NCI-H2196 treated with DMSO at 0.1 percent for 48 hours (cell line): ENCODE measurements at regions not wholly inside any gene's neighbourhood (a gene's known extent, or its start where the extent isn't known, plus 50 kb on each side); places are given as distances from the start of the nearest gene placed in this dataset.
"Not testable (repeated sequence)": the region's sequence is repeated elsewhere in the genome, so short reads cannot be mapped to it uniquely, and the experiment has no call there.

ENCODE experiments used
- DNase-seq: peaks from one replicate; lab custom pipeline; 2025; ENCODE audit not compliant: unreplicated experiment; lab: John Stamatoyannopoulos, UW

- DNase-seq = no peak
Observed at GRCh38 chr12:74337951-74338350, 199.7 kb upstream of the ATXN7L3B start.

GRCh38 chr12:74339211-74339610 lies 198.4 kb upstream of the ATXN7L3B start:
- no peak for DNase-seq

- DNase-seq = no peak
Observed at GRCh38 chr12:74349925-74350324, 187.7 kb upstream of the ATXN7L3B start.

- no peak for DNase-seq
Observed at GRCh38 chr12:74365178-74365964, 172.3 kb upstream of the ATXN7L3B start.

DNA sequence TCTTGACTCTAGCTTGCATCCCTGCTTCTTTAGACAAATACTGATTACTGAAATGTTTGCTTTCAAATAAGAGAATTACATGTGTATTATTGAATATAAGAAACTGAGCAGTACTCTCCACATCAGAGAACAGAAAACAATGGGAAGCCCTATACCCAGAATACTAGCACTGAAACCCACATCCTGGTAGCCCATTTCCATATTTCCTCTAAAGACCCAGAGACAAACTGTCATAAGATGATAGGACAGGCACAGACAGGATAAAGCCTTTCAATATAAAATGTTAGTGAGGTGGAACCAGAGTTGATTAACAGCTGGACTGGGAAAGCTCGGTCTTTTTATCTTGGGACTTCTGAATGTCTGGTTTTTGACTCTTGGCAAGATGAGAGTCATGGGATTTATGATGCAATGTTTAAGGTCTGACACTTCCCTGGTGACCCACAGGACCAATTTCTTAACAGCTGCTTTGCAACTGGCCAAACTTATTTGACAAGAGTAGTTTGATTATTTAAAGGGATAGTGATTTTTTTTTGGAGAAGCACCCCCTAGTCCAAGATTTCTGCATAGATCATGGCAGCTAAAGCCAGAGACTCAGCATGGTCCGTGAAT lies 166.9 kb upstream of the ATXN7L3B start:
- no peak for DNase-seq

DNA sequence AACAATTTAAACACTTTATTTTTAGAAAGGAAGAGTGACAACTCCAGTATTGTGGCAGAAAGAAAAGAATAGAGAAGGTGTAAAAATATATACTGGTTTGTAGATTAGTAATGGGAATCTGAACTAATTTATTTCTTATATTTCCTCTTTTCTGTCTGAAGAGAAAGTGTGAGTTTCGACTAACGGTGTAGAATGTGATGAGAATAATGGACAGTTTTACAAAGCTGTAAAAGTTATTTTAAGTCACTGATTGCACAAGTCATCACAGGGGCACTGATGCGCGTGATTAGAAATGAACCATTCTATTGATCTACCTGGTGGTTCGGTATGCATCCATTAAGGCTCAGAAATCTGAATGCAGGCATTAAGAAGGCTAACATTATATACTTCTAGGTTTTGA lies 158.5 kb upstream of the ATXN7L3B start:
- no peak for DNase-seq

GRCh38 chr12:74381958-74382357 lies 155.7 kb upstream of the ATXN7L3B start:
- DNase-seq = no peak

DNA sequence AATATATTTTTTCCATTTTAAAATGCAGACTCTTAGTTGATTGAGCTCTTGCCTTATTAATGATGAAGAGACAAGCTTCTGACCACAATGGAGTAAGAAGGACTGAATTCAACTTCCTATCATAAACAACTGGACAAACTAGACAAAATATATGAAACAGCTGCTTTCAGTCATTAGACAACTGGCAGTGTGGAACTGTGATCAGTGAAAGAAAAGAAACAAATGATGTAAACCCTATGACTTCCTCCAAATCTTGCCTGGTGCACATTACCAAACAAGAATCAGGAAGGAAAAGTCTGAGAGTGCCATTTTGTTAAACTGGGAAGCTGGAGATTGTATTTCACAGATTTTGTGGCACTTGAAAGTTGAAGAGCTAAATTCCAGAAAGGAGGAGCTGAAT lies 154.7 kb upstream of the ATXN7L3B start:
- DNase-seq = no peak

GRCh38 chr12:74391283-74391682 lies 146.4 kb upstream of the ATXN7L3B start:
- DNase-seq = no peak

- no peak for DNase-seq
Observed at GRCh38 chr12:74393272-74393671, 144.4 kb upstream of the ATXN7L3B start.

- no peak for DNase-seq
Observed at GRCh38 chr12:74394647-74395046, 143.0 kb upstream of the ATXN7L3B start.

GRCh38 chr12:74401035-74401434 lies 136.6 kb upstream of the ATXN7L3B start:
- DNase-seq = no peak

- DNase-seq = no peak
Observed at GRCh38 chr12:74401966-74402365, 135.7 kb upstream of the ATXN7L3B start.

- DNase-seq = not testable (repeated sequence)
Observed at GRCh38 chr12:74403221-74403470, 134.5 kb upstream of the ATXN7L3B start.

DNA sequence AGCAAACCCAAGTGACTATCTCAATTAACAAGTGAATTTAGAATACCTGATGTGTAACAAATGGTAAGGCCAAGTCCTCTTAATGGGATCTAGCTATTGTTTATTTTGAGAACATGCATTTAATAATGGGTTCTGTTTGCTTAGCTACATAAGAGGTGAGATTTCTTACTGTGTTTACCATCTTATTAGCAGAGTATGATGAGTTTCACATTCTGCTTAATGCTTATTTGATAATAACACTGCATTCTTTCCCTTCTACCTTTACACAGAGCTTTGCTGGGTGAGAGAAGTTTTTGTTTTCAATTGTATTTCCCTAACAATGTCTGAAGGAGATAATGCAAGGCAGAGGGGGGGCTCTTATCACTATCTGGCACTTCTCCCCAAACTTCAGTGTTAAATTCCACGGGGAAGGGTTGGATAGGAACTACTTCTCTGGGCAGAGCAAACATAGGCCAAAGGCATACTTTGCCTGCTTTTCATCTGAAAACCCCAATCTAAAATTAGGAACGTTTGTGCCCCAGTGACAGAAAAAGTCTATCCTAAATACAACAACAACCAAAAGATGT lies 129.0 kb upstream of the ATXN7L3B start:
- DNase-seq = no peak

DNA sequence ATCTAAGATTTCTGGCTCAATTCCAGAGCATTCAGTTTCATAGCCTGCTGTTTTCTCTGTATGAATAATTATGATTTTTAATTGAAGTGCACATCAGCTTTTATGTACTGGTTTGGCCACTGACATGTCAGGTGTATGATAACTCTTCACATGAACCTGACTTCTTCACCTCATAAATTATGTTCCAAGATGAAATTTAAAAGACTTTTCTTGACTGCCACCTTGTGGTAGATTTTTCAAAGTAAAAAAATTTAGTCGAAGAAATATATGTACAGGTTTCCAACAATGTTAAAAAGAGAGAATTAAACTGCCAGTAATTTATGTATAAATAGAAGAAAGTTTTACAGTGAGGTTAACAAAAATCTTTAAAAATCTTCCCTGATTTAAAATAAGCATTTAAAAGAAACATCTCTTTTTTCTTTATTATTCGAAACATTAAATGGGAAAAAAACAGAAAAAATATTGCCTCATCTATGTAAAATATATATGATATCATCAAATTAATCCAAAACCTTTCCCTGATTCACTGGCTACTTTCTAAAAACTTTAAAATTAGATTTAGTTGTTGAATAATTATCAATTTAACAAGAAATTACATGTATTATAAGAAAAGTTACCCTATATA lies 124.9 kb upstream of the ATXN7L3B start:
- no peak for DNase-seq

DNA sequence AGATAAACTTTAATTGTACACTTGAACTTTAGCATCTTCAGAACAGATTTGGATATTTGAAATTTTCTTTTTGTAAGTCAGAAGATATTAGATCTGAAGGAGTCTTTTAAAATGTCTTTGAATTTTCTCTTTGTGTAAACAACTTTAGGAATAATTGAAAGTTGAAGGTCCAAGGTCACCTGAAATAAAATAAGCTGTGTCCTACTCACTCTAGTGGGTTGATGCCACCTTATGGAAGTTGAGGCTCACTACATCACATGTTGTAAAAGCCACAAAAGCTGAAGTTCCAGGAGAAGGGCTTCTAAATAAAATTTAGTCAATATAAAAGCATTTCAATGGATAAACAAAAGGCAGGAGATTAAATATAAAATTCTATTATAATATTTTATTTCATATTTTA lies 122.0 kb upstream of the ATXN7L3B start:
- DNase-seq = no peak

DNA sequence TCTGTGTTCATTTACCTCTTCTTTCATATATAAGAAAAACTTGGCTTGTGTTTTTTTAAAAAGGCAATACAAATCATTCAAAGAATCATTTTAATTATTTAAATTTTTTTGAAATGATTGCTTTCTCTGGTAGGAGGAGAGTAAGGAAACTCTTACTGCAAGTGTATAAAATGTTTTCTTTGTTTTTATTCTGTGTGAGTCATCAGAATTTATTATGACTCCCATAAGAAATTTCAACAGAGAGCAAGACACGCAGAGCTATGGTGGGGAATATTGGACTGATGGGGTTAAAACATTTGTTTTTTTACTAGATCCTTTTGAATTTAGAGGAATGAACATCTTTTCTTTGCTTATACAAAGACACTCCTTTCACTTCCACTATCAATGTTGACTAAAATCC lies 119.1 kb upstream of the ATXN7L3B start:
- DNase-seq = no peak

DNA sequence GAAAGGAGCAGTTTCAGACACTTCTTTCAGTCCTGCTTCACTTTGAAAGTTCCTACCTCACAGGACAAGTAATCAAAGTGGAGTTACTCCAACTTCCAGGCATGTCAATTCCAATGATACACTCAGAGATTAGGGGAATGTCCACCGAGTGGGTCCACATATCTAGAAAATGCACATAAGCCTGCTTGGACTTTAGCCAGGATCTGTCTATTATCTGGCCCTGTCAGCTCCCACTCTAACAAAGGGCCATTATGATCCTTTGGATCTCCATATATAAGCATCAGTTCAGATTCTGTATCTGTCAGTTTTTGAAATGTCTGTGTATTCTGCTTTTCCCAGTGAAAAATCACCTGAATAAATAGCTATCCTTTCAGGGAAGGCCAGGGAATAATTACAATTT lies 112.9 kb upstream of the ATXN7L3B start:
- DNase-seq = no peak

DNA sequence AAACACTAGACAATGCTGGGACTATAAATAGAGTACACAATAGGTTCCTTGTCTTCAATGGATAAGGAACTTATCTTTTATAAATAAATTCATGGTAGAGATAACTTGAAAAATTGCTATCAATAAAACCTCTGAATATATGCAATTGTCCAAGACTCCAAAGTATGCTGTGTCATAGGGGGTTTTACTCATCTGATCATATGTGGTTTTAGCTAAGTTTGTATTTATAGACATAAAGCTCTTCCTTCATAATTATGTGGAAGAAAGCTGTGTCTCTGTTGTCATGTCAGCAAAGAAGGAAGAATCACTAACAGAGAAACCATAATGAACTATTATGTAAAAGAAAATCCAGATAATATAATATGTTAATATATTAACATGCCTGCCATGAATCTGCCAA lies 111.5 kb upstream of the ATXN7L3B start:
- DNase-seq = no peak

- DNase-seq = no peak
Observed at GRCh38 chr12:74429535-74429934, 108.1 kb upstream of the ATXN7L3B start.

- no peak for DNase-seq
Observed at GRCh38 chr12:74431801-74432200, 105.8 kb upstream of the ATXN7L3B start.
